Lung (tissue), 11 donors: ENCODE measurements at regions not wholly inside any gene's neighbourhood (a gene's known extent, or its start where the extent isn't known, plus 50 kb on each side); places are given as distances from the start of the nearest gene placed in this dataset.

Experiments
- ATAC-seq: fragments of 200-7000 bp; cut with Tn5 transposase; one replicate; pipeline ENCODE4 v1.9.1; 2020; ENCODE audit warnings: moderate number of reproducible peaks; ENCODE audit not compliant: insufficient read depth, low FRiP score
- DNase-seq, 3 donors: peaks; one replicate each; pipeline ENCODE4 v3.0.0-alpha.2; 2013 to 2017
- H3K27ac ChIP-seq, 2 donors: one replicate each; pipeline ENCODE4 v1.5.1; 2013; ENCODE audit warnings: mild to moderate bottlenecking in 2 of 2, moderate library complexity in 2 of 2, control low read depth in 1 of 2, inconsistent platforms in 1 of 2, low read depth in 1 of 2, low read length in 1 of 2
- H3K27me3 ChIP-seq, 3 donors: one replicate each; pipeline ENCODE4 v1.5.1; 2013; ENCODE audit warnings: low read length in 2 of 3; ENCODE audit not compliant: control insufficient read depth in 3 of 3, insufficient read depth in 3 of 3
- H3K36me3 ChIP-seq, 4 donors: one replicate each; pipeline ENCODE4 v1.5.1; 2013; ENCODE audit warnings: low read length in 4 of 4, mild to moderate bottlenecking in 1 of 4, moderate library complexity in 1 of 4; ENCODE audit not compliant: control insufficient read depth in 4 of 4, insufficient read depth in 4 of 4
- H3K4me1 ChIP-seq, 5 donors: one replicate each; pipeline ENCODE4 v1.5.1; 2013; ENCODE audit warnings: low read length in 5 of 5, mild to moderate bottlenecking in 2 of 5, moderate library complexity in 1 of 5; ENCODE audit not compliant: control insufficient read depth in 5 of 5, insufficient read depth in 5 of 5
- H3K4me3 ChIP-seq: one replicate; pipeline ENCODE4 v1.5.1; 2013; ENCODE audit warnings: mild to moderate bottlenecking, control low read depth, moderate library complexity
- H3K9ac ChIP-seq, 2 donors: one replicate each; pipeline ENCODE4 v1.5.1; 2013; ENCODE audit warnings: low read length in 2 of 2, control low read depth in 1 of 2; ENCODE audit not compliant: insufficient read depth in 1 of 2
- H3K9me3 ChIP-seq, 4 donors: one replicate each; pipeline ENCODE4 v1.5.1; 2013; ENCODE audit warnings: low read length in 3 of 4, mild to moderate bottlenecking in 1 of 4, moderate library complexity in 1 of 4; ENCODE audit not compliant: control insufficient read depth in 4 of 4, insufficient read depth in 3 of 4
- CTCF ChIP-seq: IDR thresholded peaks from 2 replicates; pipeline ENCODE4 v1.5.1; 2012; ENCODE audit warnings: mild to moderate bottlenecking; ENCODE audit errors: control extremely low read depth, extremely low read depth
- WGBS, 2 donors: extraction: QIAGEN DNeasy Blood & Tissue Kit; methylation state at CpG; one replicate each; pipeline ENCODE4 v1.1.7; 2013; 5-methylcytosine and 5-hydroxymethylcytosine counted together
- donor health status: control.
- donor health status: control.
- donor health status: Bipolar disorder and iron deficiency.
- donor health status: healthy.
- donor health status: DM: yes; HTN: yes; CAD: no.

- Histone ChIP-seq H3K27me3 (no peaks in the 10 kb centered on the region), H3K27ac (no peak overlapping the region), H3K36me3 (no peaks in the 10 kb centered on the region), H3K9ac (no peak overlapping the region), H3K4me3 (no peak overlapping the region), H3K9me3 (no peaks in the 10 kb centered on the region), H3K4me1 (no peaks in the 10 kb centered on the region)
- TF ChIP-seq CTCF, result no peak
- ATAC-seq, result no peak
- DNase-seq, result no peak
- WGBS, 2 donors, result 0% methylated on average over 1 of the region's 1 CpG
These were observed 497.9 kb upstream of the MAGEB18 start for GRCh38 chrX:25640276-25640675.

- ATAC-seq, result no peak
- 78 to 97% methylated on average over 21 of the region's 21 CpGs for WGBS, 2 donors
- peaks cover 0 to 4% (median 0%) of the 10 kb centered on the region in 3 donors for H3K27me3 ChIP-seq
- no peak for DNase-seq
- no peak overlapping the region for H3K27ac ChIP-seq
- no peak for TF ChIP-seq CTCF
- H3K4me1 ChIP-seq, result no peaks in the 10 kb centered on the region
- no peak overlapping the region for H3K4me3 ChIP-seq
- no peak overlapping the region for H3K9ac ChIP-seq
- peaks cover 0 to 1% (median 0%) of the 10 kb centered on the region in 4 donors for H3K9me3 ChIP-seq
- no peaks in the 10 kb centered on the region for H3K36me3 ChIP-seq
These were observed 492.0 kb upstream of the MAGEB18 start for GRCh38 chrX:25646156-25646555.

- Histone ChIP-seq H3K27me3 (peaks cover 0 to 4% (median 0%) of the 10 kb centered on the region in 3 donors), H3K27ac (no peak overlapping the region), H3K9me3 (peaks cover 0 to 1% (median 0%) of the 10 kb centered on the region in 4 donors), H3K9ac (no peak overlapping the region), H3K4me1 (no peaks in the 10 kb centered on the region), H3K36me3 (no peaks in the 10 kb centered on the region), H3K4me3 (no peak overlapping the region)
- ATAC-seq (no peak), DNase-seq (no peak)
- no peak for TF ChIP-seq CTCF
- 76 to 86% methylated on average over 2 of the region's 2 CpGs for WGBS, 2 donors
These were observed 489.4 kb upstream of the MAGEB18 start for GRCh38 chrX:25648790-25649189.

- Histone ChIP-seq H3K27ac (no peak overlapping the region), H3K4me3 (no peak overlapping the region), H3K9ac (no peak overlapping the region), H3K36me3 (no peaks in the 10 kb centered on the region), H3K27me3 (peaks cover 0 to 4% (median 0%) of the 10 kb centered on the region in 3 donors), H3K9me3 (peaks cover 0 to 1% (median 0%) of the 10 kb centered on the region in 4 donors), H3K4me1 (no peaks in the 10 kb centered on the region)
- peak in 1 of 3 donors; percentile 1 for DNase-seq
- ATAC-seq, result no peak
- WGBS, 2 donors, result 64 to 94% methylated on average over 5 of the region's 5 CpGs
- no peak for TF ChIP-seq CTCF
These were observed 487.8 kb upstream of the MAGEB18 start for GRCh38 chrX:25650216-25650820.
